NCI-H2196 treated with DMSO at 0.1 percent for 48 hours (cell line): ENCODE measurements at regions not wholly inside any gene's neighbourhood (a gene's known extent, or its start where the extent isn't known, plus 50 kb on each side); places are given as distances from the start of the nearest gene placed in this dataset.

ENCODE experiments used
- DNase-seq: peaks from one replicate; lab custom pipeline; 2025; ENCODE audit not compliant: unreplicated experiment; lab: John Stamatoyannopoulos, UW

DNA sequence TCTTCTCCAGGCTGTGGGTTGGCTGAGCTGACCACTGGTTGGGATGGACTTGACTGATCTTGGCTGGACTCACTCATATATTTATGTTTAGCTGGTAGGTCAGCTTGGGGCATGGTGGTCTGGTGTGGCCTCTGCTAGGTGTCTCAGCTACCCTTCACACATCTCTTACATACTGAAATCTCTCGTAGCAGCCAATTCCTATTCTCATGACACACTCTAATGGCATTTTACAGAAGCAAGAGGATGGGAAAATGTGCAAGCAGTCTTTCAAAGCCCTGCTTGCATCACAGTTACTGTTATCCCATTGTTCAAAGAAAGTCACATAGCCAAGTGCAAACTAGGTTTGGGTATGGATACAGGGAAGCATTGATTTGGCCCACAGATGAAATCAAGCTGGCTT is 55.5 kb upstream of the PCDH18 start:
- no peak for DNase-seq

GRCh38 chr4:137583671-137584070 is 51.4 kb upstream of the PCDH18 start:
- no peak for DNase-seq
